ENCODE measurements at regions not wholly inside any gene's neighbourhood (a gene's known extent, or its start where the extent isn't known, plus 50 kb on each side); places are given as distances from the start of the nearest gene placed in this dataset.
"Not testable (repeated sequence)": the region's sequence is repeated elsewhere in the genome, so short reads cannot be mapped to it uniquely, and the experiment has no call there.

DNA sequence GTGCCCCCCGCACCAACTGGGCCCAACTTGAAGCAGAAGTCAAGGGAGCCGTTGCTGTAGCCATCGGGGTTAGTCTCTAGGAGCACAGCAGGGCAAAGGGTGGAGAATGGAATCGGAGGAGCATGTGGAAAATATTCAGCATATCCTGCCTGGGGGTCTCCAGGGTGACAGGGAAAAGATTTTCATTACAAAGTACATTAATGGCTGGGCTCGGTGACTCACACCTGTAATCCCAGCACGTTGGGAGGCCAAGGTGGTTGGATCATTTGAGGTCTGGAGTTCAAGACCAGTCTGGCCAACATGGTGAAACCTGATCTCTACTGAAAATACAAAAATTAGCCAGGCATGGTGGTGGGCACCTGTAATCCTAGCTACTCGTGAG is 53.8 kb upstream of the ABLIM1 start:
- no peak for ATAC-seq
- CTCF ChIA-PET = interaction anchor here (1.5 kb wide), 1 partner anchor 160 kb away, joined by 4 read pairs; no protein-coding TSS in a partner anchor
- DNase-seq = no peak
- intact Hi-C loops (cut with micrococcal nuclease) = no loop called here
- H3K27ac Mint-ChIP-seq = no peak overlapping the region
- H3K4me1 Mint-ChIP-seq (ENCODE audit: low read depth) = no peaks in the 10 kb centered on the region
- H3K27me3 Mint-ChIP-seq = peaks cover 14% of the 10 kb centered on the region
- POLR2A ChIA-PET = interaction anchor here (0.6 kb wide), 1 partner anchor 171 kb away, joined by 3 read pairs; no protein-coding TSS in a partner anchor
- TF ChIP-seq, protein P1, sequence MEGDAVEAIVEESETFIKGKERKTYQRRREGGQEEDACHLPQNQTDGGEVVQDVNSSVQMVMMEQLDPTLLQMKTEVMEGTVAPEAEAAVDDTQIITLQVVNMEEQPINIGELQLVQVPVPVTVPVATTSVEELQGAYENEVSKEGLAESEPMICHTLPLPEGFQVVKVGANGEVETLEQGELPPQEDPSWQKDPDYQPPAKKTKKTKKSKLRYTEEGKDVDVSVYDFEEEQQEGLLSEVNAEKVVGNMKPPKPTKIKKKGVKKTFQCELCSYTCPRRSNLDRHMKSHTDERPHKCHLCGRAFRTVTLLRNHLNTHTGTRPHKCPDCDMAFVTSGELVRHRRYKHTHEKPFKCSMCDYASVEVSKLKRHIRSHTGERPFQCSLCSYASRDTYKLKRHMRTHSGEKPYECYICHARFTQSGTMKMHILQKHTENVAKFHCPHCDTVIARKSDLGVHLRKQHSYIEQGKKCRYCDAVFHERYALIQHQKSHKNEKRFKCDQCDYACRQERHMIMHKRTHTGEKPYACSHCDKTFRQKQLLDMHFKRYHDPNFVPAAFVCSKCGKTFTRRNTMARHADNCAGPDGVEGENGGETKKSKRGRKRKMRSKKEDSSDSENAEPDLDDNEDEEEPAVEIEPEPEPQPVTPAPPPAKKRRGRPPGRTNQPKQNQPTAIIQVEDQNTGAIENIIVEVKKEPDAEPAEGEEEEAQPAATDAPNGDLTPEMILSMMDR (IDR thresholded peaks at IDR 0.05) = no peak
- H3K36me3 Mint-ChIP-seq (ENCODE audit: low read depth) = no peaks in the 10 kb centered on the region
- H3K4me3 Mint-ChIP-seq = no peak overlapping the region
- H3K9me3 Mint-ChIP-seq = no peaks in the 10 kb centered on the region

DNA sequence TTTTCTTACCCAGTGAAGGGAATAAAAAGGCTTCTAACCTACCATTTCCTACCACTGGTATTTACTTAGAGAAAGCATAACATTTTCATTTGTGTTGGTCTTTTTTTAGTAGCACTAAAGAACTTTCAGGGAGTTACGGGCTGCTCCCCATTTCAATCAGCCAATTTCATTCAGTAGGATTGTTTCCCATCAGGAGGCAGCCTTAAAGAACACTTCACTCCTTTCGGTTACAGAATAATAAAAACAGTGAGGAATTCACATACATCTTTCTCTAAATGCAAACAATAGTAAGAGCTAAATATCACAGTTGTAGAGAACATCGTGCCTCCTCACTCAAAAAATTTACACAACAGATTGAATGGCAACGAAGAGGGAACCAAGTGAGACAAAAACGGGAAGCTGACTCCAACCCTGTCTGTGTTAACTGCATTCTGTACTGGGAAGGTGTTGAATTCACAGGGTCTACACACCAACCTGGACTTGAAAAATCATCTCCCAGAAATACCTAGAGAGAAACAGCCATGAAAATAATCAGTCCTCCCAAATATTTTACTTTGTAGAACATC is 55.5 kb upstream of the ABLIM1 start:
- ChIA-PET CTCF (interaction anchor here (1.1 to 1.7 kb wide), 4 partner anchors 9 to 410 kb away, joined by 3 to 9 read pairs (median 4); no protein-coding TSS in a partner anchor), POLR2A (no interaction called here)
- TF ChIP-seq, protein P1 (IDR thresholded peaks at IDR 0.05) = no peak
- Mint-ChIP-seq H3K36me3 (ENCODE audit: low read depth) (no peaks in the 10 kb centered on the region), H3K4me3 (no peak overlapping the region), H3K27ac (no peak overlapping the region), H3K27me3 (peaks cover 14% of the 10 kb centered on the region), H3K4me1 (ENCODE audit: low read depth) (no peaks in the 10 kb centered on the region), H3K9me3 (no peaks in the 10 kb centered on the region)
- intact Hi-C loops (cut with micrococcal nuclease) = no loop called here
- no peak for ATAC-seq
- no peak for DNase-seq

DNA sequence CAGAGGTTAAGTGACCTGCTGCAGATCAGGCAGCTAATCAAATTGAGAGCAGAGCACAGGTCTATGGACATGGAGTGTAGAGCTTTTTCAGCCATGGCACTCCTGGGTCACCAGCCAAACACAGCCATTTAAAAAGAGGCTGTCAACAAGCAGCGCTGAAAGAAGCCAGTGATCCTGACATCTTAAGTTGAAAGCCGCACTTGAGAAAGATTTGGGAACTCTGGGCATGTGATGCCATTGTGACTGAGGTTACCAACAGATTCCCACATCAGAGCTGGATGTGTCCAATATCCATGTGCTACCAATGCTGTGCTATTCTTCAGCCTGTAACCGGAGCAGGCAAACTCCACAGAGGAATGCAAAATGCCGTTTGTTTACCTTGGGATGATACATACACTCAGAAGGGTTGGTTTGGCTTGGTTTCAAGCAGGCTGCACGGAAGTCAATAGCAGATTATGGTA is 56.2 kb upstream of the ABLIM1 start:
- TF ChIP-seq, protein P1 (IDR thresholded peaks at IDR 0.05) = no peak
- ChIA-PET CTCF (interaction anchor here (1.1 to 1.7 kb wide), 3 partner anchors 10 to 410 kb away, joined by 3 to 9 read pairs (median 5); no protein-coding TSS in a partner anchor), POLR2A (no interaction called here)

DNA sequence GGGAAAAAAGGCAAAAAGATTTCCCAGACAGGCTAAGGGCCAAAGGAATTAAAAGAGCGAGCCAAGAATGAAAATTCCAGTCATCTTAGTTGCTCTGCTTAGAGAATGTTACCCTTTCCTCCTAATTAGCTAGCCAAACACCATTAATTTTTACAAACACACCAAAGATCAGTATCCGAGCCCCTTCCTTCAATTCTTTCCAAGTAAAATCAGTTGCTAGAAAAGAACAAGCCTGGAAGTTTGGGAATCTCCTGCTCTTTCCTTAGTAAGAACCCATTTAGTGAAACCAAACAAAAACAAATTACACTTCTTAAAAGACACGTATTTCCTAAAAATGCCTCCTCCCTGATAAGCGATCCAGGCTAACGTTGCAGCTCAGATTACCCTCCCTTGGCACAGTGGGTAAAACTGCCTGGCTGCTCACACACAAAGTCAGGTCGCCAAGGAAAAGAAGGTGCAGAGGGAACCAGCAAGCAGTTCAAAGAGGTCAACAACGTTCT is 57.1 kb upstream of the ABLIM1 start:
- Mint-ChIP-seq H3K27ac (no peak overlapping the region), H3K9me3 (no peaks in the 10 kb centered on the region), H3K4me3 (no peak overlapping the region), H3K27me3 (peaks cover 10% of the 10 kb centered on the region), H3K4me1 (ENCODE audit: low read depth) (no peaks in the 10 kb centered on the region), H3K36me3 (ENCODE audit: low read depth) (no peaks in the 10 kb centered on the region)
- CTCF ChIA-PET = no interaction called here
- no peak for ATAC-seq
- DNase-seq = no peak
- intact Hi-C loops (cut with micrococcal nuclease) = no loop called here
- TF ChIP-seq, protein P1 (IDR thresholded peaks at IDR 0.05) = no peak
- POLR2A ChIA-PET = no interaction called here

More for the DNA sequence above, 56.2 kb upstream of the ABLIM1 start:
- no peak for DNase-seq
- intact Hi-C loops (cut with micrococcal nuclease) = no loop called here
- H3K4me3 Mint-ChIP-seq = no peak overlapping the region
- H3K9me3 Mint-ChIP-seq = no peaks in the 10 kb centered on the region
- H3K27me3 Mint-ChIP-seq = peaks cover 12% of the 10 kb centered on the region
- ATAC-seq = no peak
- no peak overlapping the region for H3K27ac Mint-ChIP-seq
- H3K4me1 Mint-ChIP-seq (ENCODE audit: low read depth) = no peaks in the 10 kb centered on the region
- no peaks in the 10 kb centered on the region for H3K36me3 Mint-ChIP-seq (ENCODE audit: low read depth)

DNA sequence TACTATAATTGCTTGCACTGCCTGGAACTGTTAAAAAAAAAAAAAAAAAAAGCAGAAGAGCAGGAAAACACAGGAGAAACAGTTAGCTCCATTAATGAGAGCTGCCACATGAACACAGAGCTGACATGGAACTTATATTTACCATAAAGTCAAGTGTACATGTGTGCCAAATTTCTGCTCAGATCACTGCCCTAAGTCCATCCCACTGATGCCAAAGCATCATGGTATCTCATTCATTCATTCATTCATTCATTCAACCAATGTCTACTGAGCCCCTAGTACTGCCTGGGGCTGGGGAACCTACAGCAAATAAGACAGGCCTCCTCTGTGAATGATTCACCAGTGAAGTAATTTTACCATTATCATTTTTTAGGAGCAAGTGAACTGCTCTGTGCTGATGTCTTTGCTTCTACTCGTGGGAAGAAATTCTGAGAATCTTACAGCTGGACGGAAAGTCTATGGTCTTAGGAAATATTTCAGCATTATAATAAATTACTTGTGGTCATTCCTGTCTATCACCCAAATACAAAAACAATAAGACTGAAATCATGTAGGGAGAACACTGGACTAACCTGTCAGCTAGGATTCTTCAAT is 58.8 kb upstream of the ABLIM1 start:
- no peaks in the 10 kb centered on the region for H3K9me3 Mint-ChIP-seq

DNA sequence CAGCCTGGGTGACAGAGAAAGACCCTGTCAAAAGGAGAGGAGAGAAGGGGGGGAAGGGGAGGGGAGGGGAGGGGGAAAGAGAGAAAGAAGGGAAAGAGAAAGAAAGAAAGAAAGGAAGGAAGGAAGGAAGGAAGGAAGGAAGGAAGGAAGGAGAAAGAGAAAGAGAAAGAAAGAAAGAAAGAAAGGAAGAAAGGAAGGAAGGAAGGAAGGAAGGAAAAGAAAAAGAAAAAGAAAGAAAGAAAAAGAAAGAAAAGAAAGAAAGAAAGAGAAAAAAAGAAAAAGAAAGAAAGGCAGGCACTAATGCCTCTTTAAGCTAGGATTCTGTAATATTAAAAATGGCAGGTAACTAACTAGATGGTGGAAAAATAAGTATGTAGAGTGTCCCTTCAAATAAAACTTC is 59.8 kb upstream of the ABLIM1 start:
- ATAC-seq; POLR2A ChIA-PET; intact Hi-C loops (cut with micrococcal nuclease); H3K36me3 Mint-ChIP-seq (ENCODE audit: low read depth); CTCF ChIA-PET; H3K9me3 Mint-ChIP-seq; DNase-seq; H3K27ac Mint-ChIP-seq; H3K4me1 Mint-ChIP-seq (ENCODE audit: low read depth); H3K4me3 Mint-ChIP-seq; H3K27me3 Mint-ChIP-seq: not testable (repeated sequence)

More for the DNA sequence above, 58.8 kb upstream of the ABLIM1 start:
- intact Hi-C loops (cut with micrococcal nuclease) = no loop called here
- DNase-seq (no peak), ATAC-seq (no peak)
- no peaks in the 10 kb centered on the region for H3K4me1 Mint-ChIP-seq (ENCODE audit: low read depth)
- ChIA-PET CTCF (no interaction called here), POLR2A (no interaction called here)
- no peaks in the 10 kb centered on the region for H3K36me3 Mint-ChIP-seq (ENCODE audit: low read depth)
- no peak overlapping the region for H3K27ac Mint-ChIP-seq
- no peak overlapping the region for H3K4me3 Mint-ChIP-seq
- H3K27me3 Mint-ChIP-seq = peaks cover 7% of the 10 kb centered on the region
- TF ChIP-seq, protein P1 (IDR thresholded peaks at IDR 0.05) = no peak

All from activated CD8-positive, alpha-beta T cell treated with anti-CD3 and anti-CD28 coated beads for 36 hours (primary cell).